GM19467 (cell line): ENCODE measurements at regions not wholly inside any gene's neighbourhood (a gene's known extent, or its start where the extent isn't known, plus 50 kb on each side); places are given as distances from the start of the nearest gene placed in this dataset.

Source experiments
- ATAC-seq: cut with Tn5 transposase; IDR thresholded peaks from one replicate; pipeline ENCODE4 v1.9.1; 2021; ENCODE audit warnings: mild to moderate bottlenecking, moderate library complexity; ENCODE audit not compliant: unreplicated experiment

GRCh38 chr2:60106836-60107529 lies 446.5 kb downstream of the BCL11A start:
- ATAC-seq = no peak

DNA sequence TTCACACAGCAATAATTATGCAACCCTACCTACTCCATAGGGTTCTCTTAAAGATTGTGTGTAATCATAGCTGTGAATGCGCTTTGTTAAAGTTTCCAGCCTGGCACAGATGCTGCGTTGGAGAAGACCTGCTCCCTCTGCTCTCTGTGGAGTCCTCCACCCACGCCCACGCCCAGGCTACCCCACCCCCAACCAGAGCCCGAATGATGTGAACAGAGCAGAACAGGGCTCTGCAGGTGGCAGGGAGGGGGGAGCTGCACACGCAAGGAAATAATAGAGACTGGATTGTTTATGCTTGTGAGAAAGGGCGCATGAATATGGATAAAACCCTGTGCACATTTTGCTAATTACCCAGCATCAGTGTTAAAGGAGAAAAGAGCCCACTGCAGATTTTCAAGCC lies 447.5 kb downstream of the BCL11A start:
- ATAC-seq = no peak

GRCh38 chr2:60104514-60105505 lies 448.6 kb downstream of the BCL11A start:
- peak; percentile 76 for ATAC-seq

GRCh38 chr2:60100034-60100433 lies 453.4 kb downstream of the BCL11A start:
- no peak for ATAC-seq

DNA sequence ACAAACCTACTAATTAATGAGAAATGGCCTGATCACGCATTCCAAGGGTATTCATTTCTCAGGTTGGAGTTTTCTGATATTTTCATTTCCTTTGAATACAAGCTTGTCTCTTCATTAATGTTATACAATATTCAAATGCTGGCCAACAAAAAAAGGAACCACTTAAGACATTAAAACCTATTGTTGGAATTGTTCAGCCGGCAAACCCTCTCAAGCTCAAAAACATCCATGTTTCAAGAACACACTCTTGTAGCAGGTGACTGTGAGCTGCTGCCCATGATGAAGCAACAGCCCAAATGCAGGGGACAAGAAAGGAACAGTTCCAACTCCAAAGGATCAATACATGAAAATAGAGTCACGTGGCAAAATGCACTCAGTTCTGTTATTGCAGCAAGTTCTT lies 454.5 kb downstream of the BCL11A start:
- ATAC-seq = no peak

GRCh38 chr2:60097298-60097697 lies 456.2 kb downstream of the BCL11A start:
- no peak for ATAC-seq

DNA sequence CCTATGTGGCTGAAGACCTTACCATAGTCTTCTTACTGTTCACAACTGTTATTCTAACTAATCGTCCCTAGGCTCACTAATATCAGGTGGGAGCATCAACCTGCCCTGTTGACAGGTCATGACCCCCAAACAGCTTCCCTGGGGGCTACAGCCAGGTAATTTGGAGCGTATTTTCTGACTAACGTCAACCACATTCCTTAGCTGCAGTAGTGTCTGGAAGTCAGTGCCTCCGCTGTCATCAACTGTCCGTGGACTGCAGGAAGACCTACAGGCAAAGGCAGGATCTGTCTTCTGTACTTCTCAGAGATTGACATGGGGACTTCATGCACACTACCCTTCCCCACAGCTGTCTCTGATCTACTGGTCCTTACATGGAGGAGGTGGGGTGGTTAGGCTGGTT lies 456.9 kb downstream of the BCL11A start:
- no peak for ATAC-seq

DNA sequence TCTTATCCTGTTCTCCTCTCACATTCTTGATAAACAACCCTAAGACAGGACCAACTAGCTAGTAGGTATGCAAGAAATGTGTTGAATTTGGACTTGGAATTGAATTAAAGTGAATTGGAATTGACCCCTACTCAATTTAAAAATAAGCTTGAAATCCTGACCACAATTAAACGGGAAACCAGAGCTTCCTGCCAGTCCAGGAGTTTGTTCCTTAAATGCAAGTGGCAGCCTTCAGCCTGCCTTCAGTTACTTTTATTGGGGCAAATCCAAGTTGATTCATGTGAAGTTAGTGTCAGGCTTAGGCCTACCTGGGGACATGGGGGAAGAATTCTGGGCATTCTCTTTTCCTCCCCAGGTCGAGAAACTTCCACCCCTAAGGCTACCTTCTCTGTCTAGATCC lies 457.6 kb downstream of the BCL11A start:
- no peak for ATAC-seq

DNA sequence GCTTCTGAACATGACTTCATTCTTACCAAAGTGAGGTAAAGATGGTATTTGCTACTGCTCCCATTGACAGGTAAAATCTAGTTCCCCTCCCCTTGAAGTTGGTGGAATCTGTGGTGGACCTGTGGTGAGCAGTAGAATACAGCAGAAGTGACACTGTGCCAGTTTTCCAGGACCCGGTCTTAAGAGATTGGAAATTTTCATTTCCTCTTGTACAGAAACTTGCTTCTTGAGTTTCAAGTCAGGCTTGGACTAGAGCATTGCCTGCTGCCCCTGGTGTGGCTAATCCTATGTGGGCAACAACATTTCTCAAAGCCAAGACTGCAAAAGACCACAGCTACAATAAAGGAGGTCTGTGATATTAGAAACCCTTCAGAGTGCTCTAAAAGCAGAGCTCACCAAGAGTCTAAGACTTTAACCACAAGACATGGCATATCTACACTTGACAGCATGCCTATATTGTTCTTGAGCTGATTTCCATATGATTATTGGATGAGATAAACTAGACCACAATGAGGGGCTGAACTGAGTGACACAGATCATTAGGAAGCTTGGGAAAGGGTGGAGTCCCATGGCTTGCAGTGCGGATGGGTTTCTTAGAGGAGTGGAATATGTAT lies 458.1 kb downstream of the BCL11A start:
- ATAC-seq = no peak

DNA sequence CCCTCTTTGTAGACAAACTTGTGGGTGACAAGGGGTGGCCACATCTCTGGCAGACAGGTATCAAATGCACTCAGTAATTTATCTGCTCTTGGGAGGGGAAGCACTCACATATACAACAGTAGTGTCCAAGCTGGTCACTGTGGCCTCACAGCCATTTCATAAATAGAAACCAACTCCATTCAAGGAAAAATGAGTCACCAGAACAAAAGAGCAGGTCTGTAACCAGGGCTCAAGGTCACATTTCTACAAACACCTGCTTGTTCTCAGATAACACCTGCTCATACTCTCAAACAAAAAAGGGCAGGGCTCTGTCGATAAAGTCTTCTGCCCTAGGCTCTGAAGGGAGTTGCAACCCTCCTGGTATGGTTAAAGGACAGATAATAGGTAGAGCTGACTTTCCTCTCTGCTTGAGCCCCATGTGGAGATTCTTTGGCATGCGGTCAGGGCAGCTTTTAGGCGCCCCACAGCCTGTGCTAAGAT lies 459.0 kb downstream of the BCL11A start:
- ATAC-seq = no peak

- ATAC-seq = no peak
Measured at GRCh38 chr2:60092781-60093180, 460.7 kb downstream of the BCL11A start.

DNA sequence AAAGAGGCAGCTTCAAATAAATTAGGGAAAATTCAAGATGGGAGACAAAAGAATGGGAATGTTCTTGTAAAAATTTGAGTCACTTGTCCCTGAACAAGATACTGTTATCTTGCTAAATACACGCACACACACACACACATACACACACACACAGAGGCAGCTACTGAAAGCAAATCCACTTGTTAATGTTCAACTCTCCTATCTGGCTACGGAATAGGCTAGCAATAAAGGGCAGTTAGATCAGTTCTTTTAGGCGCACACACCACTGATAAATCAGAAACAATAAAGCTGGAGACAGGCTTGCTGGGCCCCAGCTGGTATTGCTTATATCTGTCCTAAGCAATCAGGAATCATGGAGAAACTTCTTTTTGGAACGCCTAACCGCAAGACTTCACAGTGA lies 461.6 kb downstream of the BCL11A start:
- no peak for ATAC-seq

DNA sequence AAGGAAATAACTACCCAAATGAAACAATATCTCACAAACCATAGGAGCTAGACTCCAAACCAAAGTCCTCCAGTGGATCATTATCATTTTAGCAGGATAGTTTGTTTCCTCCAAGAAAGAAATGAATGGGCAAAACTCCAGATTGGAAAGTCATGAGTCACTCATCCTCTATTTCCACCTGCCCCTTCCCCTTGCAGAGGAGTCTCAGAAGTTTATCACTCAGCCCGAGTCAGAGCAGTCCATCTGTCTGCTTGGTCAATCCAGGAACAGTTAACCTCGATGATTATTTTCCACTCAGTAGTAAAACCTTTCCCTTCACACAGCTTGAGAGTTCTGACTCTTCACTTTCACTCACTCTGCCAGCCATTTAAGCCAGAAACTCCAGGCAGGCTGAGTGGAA lies 462.2 kb downstream of the BCL11A start:
- no peak for ATAC-seq

DNA sequence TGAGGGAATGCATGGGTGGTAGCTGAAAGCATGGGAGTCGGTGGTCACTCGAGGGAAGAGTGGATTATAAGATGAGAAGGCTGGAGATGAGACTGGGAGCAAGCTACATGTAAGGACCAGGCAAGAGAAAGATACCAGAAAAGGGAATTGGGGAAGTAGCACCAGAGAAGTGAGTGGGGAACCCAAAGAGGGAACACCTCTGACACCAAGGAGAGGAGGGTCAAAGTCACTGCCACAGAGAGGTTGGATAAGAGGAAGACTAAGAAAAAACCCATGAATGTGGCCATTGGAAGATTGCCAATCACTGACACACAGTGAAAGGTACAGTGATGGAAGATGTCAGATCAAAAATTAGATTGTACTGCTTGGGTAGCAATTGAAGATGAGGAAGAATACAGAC lies 473.9 kb downstream of the BCL11A start:
- no peak for ATAC-seq

DNA sequence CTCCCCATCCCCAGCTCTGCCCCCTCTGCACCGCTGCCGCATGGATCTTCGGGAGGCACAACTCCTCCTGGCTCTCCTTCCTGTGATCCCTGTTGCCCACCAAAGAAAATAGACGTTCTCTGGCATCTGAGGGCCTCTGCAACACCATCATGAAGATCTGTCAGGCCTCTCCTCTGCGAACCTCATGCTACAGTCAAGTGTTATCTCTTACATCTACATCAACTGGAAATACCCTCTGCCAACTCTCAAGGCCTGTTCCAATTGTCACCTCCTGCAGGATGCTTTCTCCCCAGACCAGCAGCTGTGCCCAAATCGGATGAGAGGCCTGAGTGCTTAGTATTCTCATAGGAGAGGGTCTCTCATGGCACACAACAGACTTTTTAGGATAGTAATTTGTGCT lies 478.4 kb downstream of the BCL11A start:
- ATAC-seq = no peak

DNA sequence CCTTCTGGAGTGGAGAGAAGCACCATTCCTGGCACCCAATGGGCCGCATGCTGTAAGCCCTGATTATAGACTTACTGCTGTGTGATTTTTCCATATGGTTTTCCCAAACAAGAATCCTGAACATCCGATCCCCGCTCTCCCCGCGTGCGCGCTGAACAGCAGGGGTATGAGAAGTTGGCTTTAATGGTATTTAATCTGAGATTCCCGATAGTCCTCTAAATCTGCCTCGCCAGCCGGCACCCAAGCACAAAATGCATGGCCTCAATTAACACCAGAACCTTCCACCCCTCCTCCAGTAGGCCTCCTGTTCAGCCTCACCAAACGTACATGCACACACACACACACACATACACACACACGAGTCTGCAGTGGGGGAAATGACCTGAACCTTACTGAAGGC lies 480.3 kb downstream of the BCL11A start:
- no peak for ATAC-seq

DNA sequence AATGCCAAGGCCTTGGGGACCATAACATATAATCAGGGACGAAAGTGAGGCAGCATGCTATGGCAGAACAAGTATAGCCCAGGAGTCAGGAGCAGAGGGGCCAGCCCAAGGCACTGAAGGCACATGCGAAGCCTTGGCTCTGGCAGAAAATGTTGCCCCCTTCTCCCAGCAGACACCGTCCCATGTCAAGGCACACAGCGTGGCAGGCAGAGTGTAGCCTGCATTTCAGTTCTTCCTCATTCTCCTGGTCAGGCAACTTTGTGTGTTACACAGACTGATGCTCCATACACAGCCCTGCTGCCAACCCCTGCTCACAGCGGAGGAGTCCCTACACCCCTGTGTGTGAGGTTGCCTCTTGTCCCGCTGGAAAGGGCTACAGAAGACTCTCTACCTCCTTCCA lies 480.8 kb downstream of the BCL11A start:
- no peak for ATAC-seq

GRCh38 chr2:60071490-60071831 lies 482.0 kb downstream of the BCL11A start:
- ATAC-seq = no peak

DNA sequence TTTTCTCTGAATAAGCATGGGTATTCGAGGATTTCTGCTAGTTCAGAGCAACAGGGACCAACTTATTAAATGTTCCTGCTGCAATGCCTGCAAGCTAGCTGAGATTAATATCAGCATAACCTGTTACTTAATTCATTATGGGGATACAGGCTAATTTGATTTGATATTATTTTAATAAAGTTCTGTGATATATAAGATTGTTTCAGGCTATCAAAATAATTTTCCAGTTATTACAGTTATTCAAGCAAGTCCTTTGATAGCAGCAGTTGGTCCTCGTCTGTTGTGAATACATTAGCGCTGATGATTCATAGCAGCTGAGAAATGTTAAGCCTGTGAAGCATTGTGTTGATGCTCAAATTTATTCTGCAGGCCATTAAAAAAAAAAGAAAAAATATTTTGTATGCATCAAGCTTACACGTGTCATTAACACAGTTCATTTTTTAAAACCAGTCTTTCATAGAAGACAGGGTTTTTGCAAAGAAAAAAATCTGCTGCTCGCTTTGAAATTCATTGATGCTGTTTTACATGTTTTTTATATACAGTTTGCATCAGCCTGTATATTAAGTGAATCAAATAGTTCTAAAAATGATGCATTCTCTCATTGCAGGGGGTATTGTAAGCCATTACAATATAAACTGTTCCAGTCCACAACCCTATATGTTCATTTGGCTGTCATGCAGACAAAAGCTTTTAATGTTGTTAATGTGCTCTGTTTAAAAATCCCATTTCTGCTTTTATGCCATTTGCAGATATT lies 482.5 kb downstream of the BCL11A start:
- no peak for ATAC-seq

GRCh38 chr2:60070196-60070595 lies 483.3 kb downstream of the BCL11A start:
- no peak for ATAC-seq

GRCh38 chr2:60068755-60069154 lies 484.7 kb downstream of the BCL11A start:
- no peak for ATAC-seq
